SK-N-SH treated with all-trans-retinoic acid at 6 μM for 48 hours (cell line): ENCODE measurements at regions not wholly inside any gene's neighbourhood (a gene's known extent, or its start where the extent isn't known, plus 50 kb on each side); places are given as distances from the start of the nearest gene placed in this dataset.

Experiments used
- CSDC2 ChIP-seq: fragments of 250-450 bp; sonication (Bioruptor Pico); IDR thresholded peaks from 2 replicates; pipeline ENCODE4 v1.5.0; 2020; ENCODE audit warnings: mild to moderate bottlenecking, moderate library complexity
- CSRNP3 ChIP-seq: fragments of 250-450 bp; sonication (Bioruptor Pico); IDR thresholded peaks from 2 replicates; pipeline ENCODE4 v1.5.1; 2021; ENCODE audit warnings: mild to moderate bottlenecking, moderate library complexity
- RARB ChIP-seq: fragments of 250-450 bp; sonication (Bioruptor Pico); IDR thresholded peaks from 2 replicates; pipeline ENCODE4 v1.8.0; 2021; ENCODE audit warnings: mild to moderate bottlenecking, moderate library complexity
- ZFP3 ChIP-seq: fragments of 250-450 bp; sonication (Bioruptor Pico); IDR thresholded peaks from 2 replicates; pipeline ENCODE4 v1.5.0; 2020; ENCODE audit warnings: mild to moderate bottlenecking, moderate library complexity
- ZNF565 ChIP-seq: fragments of 450-650 bp; formaldehyde crosslinking; conservative IDR thresholded peaks from 2 replicates; pipeline ENCODE4 v1.5.0; 2020; ENCODE audit warnings: low read depth, mild to moderate bottlenecking, moderate library complexity
- ZNF70 ChIP-seq: fragments of 450-650 bp; formaldehyde crosslinking; IDR thresholded peaks from 2 replicates; pipeline ENCODE4 v1.5.0; 2020; ENCODE audit warnings: mild to moderate bottlenecking, moderate library complexity

- TF ChIP-seq ZFP3 (CRISPR knock-in tag) (no peak), CSRNP3 (CRISPR knock-in tag) (no peak), CSDC2 (CRISPR knock-in tag) (no peak), ZNF70 (CRISPR knock-in tag) (no peak), ZNF565 (CRISPR knock-in tag) (no peak), RARB (CRISPR knock-in tag) (no peak)
Observed at GRCh38 chr3:194988495-194989165, 282.3 kb downstream of the XXYLT1 start.
